ENCODE measurements at regions not wholly inside any gene's neighbourhood (a gene's known extent, or its start where the extent isn't known, plus 50 kb on each side); places are given as distances from the start of the nearest gene placed in this dataset.

- TF ChIP-seq CTCF (conservative IDR thresholded peaks at IDR 0.05; ENCODE audit: low read depth in 2 of 2) (no peak), POLR2AphosphoS5 (IDR thresholded peaks at IDR 0.05; ENCODE audit: low read depth) (no peak), ZNF114 (CRISPR knock-in tag; IDR thresholded peaks at IDR 0.05) (no peak), CREB1 (CRISPR knock-in tag; IDR thresholded peaks at IDR 0.05; ENCODE audit: low read depth) (no peak), EZH2 (IDR thresholded peaks at IDR 0.05; ENCODE audit: low read depth, unreplicated experiment) (no peak), EZH2phosphoT487 (IDR thresholded peaks at IDR 0.05; ENCODE audit: unreplicated experiment) (no peak), NANOG (IDR thresholded peaks at IDR 0.05; ENCODE audit: borderline replicate concordance) (no peak), ZNF331 (CRISPR knock-in tag; IDR thresholded peaks at IDR 0.05; ENCODE audit: low read depth) (no peak), JUNB (IDR thresholded peaks at IDR 0.05; ENCODE audit: unreplicated experiment) (no peak), STAT1 (IDR thresholded peaks at IDR 0.05; ENCODE audit: unreplicated experiment) (no peak)
- TF ChIP-seq, protein P1, sequence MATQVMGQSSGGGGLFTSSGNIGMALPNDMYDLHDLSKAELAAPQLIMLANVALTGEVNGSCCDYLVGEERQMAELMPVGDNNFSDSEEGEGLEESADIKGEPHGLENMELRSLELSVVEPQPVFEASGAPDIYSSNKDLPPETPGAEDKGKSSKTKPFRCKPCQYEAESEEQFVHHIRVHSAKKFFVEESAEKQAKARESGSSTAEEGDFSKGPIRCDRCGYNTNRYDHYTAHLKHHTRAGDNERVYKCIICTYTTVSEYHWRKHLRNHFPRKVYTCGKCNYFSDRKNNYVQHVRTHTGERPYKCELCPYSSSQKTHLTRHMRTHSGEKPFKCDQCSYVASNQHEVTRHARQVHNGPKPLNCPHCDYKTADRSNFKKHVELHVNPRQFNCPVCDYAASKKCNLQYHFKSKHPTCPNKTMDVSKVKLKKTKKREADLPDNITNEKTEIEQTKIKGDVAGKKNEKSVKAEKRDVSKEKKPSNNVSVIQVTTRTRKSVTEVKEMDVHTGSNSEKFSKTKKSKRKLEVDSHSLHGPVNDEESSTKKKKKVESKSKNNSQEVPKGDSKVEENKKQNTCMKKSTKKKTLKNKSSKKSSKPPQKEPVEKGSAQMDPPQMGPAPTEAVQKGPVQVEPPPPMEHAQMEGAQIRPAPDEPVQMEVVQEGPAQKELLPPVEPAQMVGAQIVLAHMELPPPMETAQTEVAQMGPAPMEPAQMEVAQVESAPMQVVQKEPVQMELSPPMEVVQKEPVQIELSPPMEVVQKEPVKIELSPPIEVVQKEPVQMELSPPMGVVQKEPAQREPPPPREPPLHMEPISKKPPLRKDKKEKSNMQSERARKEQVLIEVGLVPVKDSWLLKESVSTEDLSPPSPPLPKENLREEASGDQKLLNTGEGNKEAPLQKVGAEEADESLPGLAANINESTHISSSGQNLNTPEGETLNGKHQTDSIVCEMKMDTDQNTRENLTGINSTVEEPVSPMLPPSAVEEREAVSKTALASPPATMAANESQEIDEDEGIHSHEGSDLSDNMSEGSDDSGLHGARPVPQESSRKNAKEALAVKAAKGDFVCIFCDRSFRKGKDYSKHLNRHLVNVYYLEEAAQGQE (IDR thresholded peaks at IDR 0.05; ENCODE audit: unreplicated experiment), result no peak
These were observed 186.2 kb upstream of the TBL1X start for GRCh38 chrX:9278475-9279233.

Data from GM23338 (cell line).